ENCODE measurements at regions not wholly inside any gene's neighbourhood (a gene's known extent, or its start where the extent isn't known, plus 50 kb on each side); places are given as distances from the start of the nearest gene placed in this dataset.

- no peak for DNase-seq
- TF ChIP-seq CTCF (IDR thresholded peaks at IDR 0.05), result no peak
- TF ChIP-seq POLR2A (IDR thresholded peaks at IDR 0.05), result no peak
- Histone ChIP-seq H3K9me3 (no peaks in the 10 kb centered on the region), H3K4me1 (no peaks in the 10 kb centered on the region), H3K4me3 (no peak overlapping the region), H3K27me3 (no peaks in the 10 kb centered on the region), H3K36me3 (no peaks in the 10 kb centered on the region), H3K27ac (no peak overlapping the region)
- intact Hi-C loops (cut with DNase I; ENCODE audit: low total_unique reads), result no loop called here
Measured at GRCh38 chr3:72630327-72630968, 217.8 kb downstream of the SHQ1 start.

- no peak overlapping the region for H3K27ac ChIP-seq
- H3K9me3 ChIP-seq, result no peaks in the 10 kb centered on the region
- no peaks in the 10 kb centered on the region for H3K36me3 ChIP-seq
- no peaks in the 10 kb centered on the region for H3K4me1 ChIP-seq
- no peak for TF ChIP-seq CTCF (IDR thresholded peaks at IDR 0.05)
- no peak for TF ChIP-seq POLR2A (IDR thresholded peaks at IDR 0.05)
- no peaks in the 10 kb centered on the region for H3K27me3 ChIP-seq
- intact Hi-C loops (cut with DNase I; ENCODE audit: low total_unique reads), result no loop called here
- no peak overlapping the region for H3K4me3 ChIP-seq
- DNase-seq, result no peak
Measured at GRCh38 chr3:72629191-72629631, 219.0 kb downstream of the SHQ1 start.

GRCh38 chr3:72628065-72628464 lies 220.2 kb downstream of the SHQ1 start:
- TF ChIP-seq CTCF (IDR thresholded peaks at IDR 0.05) (no peak), POLR2A (IDR thresholded peaks at IDR 0.05) (no peak)
- H3K4me1 ChIP-seq, result no peaks in the 10 kb centered on the region
- no peaks in the 10 kb centered on the region for H3K9me3 ChIP-seq
- DNase-seq, result no peak
- intact Hi-C loops (cut with DNase I; ENCODE audit: low total_unique reads), result no loop called here
- H3K27me3 ChIP-seq, result no peaks in the 10 kb centered on the region
- no peak overlapping the region for H3K4me3 ChIP-seq
- no peaks in the 10 kb centered on the region for H3K36me3 ChIP-seq
- H3K27ac ChIP-seq, result no peak overlapping the region

- Histone ChIP-seq H3K27ac (no peak overlapping the region), H3K27me3 (no peaks in the 10 kb centered on the region), H3K9me3 (no peaks in the 10 kb centered on the region), H3K4me3 (no peak overlapping the region), H3K36me3 (no peaks in the 10 kb centered on the region), H3K4me1 (no peaks in the 10 kb centered on the region)
- TF ChIP-seq CTCF (IDR thresholded peaks at IDR 0.05) (no peak), POLR2A (IDR thresholded peaks at IDR 0.05) (no peak)
- intact Hi-C loops (cut with DNase I; ENCODE audit: low total_unique reads), result no loop called here
- DNase-seq, result no peak
Measured at GRCh38 chr3:72627271-72627670, 221.0 kb downstream of the SHQ1 start.

GRCh38 chr3:72625602-72626337 lies 222.5 kb downstream of the SHQ1 start:
- H3K27ac ChIP-seq, result no peak overlapping the region
- TF ChIP-seq CTCF (IDR thresholded peaks at IDR 0.05), result no peak
- TF ChIP-seq POLR2A (IDR thresholded peaks at IDR 0.05), result no peak

More at GRCh38 chr3:72625602-72626337, 222.5 kb downstream of the SHQ1 start:
- Histone ChIP-seq H3K4me3 (no peak overlapping the region), H3K9me3 (no peaks in the 10 kb centered on the region), H3K27me3 (no peaks in the 10 kb centered on the region), H3K36me3 (no peaks in the 10 kb centered on the region), H3K4me1 (no peaks in the 10 kb centered on the region)
- intact Hi-C loops (cut with DNase I; ENCODE audit: low total_unique reads), result no loop called here
- no peak for DNase-seq
